ENCODE measurements at regions not wholly inside any gene's neighbourhood (a gene's known extent, or its start where the extent isn't known, plus 50 kb on each side); places are given as distances from the start of the nearest gene placed in this dataset.
A peak's percentile ranks its signal among the peaks of the same experiment; 100 is the strongest.

GRCh38 chr5:135693371-135693955 is 114.7 kb upstream of the CXCL14 start:
- Histone ChIP-seq H3K4me1 (no peaks in the 10 kb centered on the region), H3K27me3 (peaks cover 0 to 20% (median 2%) of the 10 kb centered on the region in 4 donors), H3K4me3 (no peak overlapping the region), H3K9me3 (no peaks in the 10 kb centered on the region), H3K27ac (replicated peaks in 1 of 4) (no peak overlapping the region), H3K36me3 (no peaks in the 10 kb centered on the region)
- intact Hi-C loops (cut with DNase I): no loop called here
- 99% methylated on average over 8 of the region's 8 CpGs for WGBS
- DNase-seq (ENCODE audit: extremely low spot score): peak; percentile 85
- TF ChIP-seq POLR2A (IDR thresholded peaks at IDR 0.05; ENCODE audit: low read depth): no peak

GRCh38 chr5:135691044-135691443 is 112.3 kb upstream of the CXCL14 start:
- intact Hi-C loops (cut with DNase I): no loop called here
- DNase-seq (ENCODE audit: extremely low spot score): peak; percentile 72
- 65% methylated on average over 6 of the region's 6 CpGs for WGBS

DNA sequence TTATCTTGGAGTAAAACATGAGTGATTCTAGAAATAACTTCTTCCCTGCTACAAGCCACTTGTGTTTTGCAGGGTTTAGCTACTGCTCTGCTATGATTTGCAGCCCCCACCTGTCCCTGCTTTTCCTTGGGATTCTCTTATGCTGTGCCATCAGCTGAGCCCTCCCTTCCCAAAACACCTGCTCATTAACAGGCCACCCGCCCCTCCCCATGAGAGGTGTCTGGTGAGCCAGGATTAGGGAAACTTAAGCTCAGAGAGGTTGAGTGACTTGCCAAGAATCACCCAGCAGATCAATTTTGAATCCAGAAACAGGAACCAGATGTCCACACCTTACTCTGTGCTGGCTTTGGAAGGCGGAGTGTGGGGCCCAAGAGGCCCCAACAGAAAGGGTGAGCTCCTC is 111.7 kb upstream of the CXCL14 start:
- no peaks in the 10 kb centered on the region for H3K4me1 ChIP-seq
- WGBS: 77% methylated on average over 2 of the region's 2 CpGs
- intact Hi-C loops (cut with DNase I): no loop called here

More at GRCh38 chr5:135691044-135691443, 112.3 kb upstream of the CXCL14 start:
- Histone ChIP-seq H3K4me1 (no peaks in the 10 kb centered on the region), H3K27ac (replicated peaks in 1 of 4) (no peak overlapping the region), H3K27me3 (peaks cover 0 to 18% (median 2%) of the 10 kb centered on the region in 4 donors), H3K36me3 (no peaks in the 10 kb centered on the region), H3K9me3 (no peaks in the 10 kb centered on the region), H3K4me3 (no peak overlapping the region)
- TF ChIP-seq POLR2AphosphoS5 (IDR thresholded peaks at IDR 0.05) (no peak), POLR2A (IDR thresholded peaks at IDR 0.05; ENCODE audit: low read depth) (no peak), EP300 (IDR thresholded peaks at IDR 0.05) (no peak), CTCF (IDR thresholded peaks at IDR 0.05) (no peak)

GRCh38 chr5:135689506-135689905 is 110.7 kb upstream of the CXCL14 start:
- 63% methylated on average over 4 of the region's 4 CpGs for WGBS
- H3K9me3 ChIP-seq: no peaks in the 10 kb centered on the region
- intact Hi-C loops (cut with DNase I): no loop called here
- peaks cover 0 to 16% (median 2%) of the 10 kb centered on the region in 4 donors for H3K27me3 ChIP-seq
- no peak overlapping the region for H3K4me3 ChIP-seq
- no peak for TF ChIP-seq POLR2AphosphoS5 (IDR thresholded peaks at IDR 0.05)
- no peak for TF ChIP-seq CTCF (IDR thresholded peaks at IDR 0.05)
- no peak for TF ChIP-seq EP300 (IDR thresholded peaks at IDR 0.05)
- no peak for TF ChIP-seq POLR2A (IDR thresholded peaks at IDR 0.05; ENCODE audit: low read depth)
- no peaks in the 10 kb centered on the region for H3K4me1 ChIP-seq
- no peak for DNase-seq (ENCODE audit: extremely low spot score)
- H3K36me3 ChIP-seq: no peaks in the 10 kb centered on the region
- no peak overlapping the region for H3K27ac ChIP-seq (replicated peaks in 1 of 4)

More for the DNA sequence above, 111.7 kb upstream of the CXCL14 start:
- Histone ChIP-seq H3K4me3 (no peak overlapping the region), H3K9me3 (no peaks in the 10 kb centered on the region), H3K27ac (replicated peaks in 1 of 4) (no peak overlapping the region), H3K36me3 (no peaks in the 10 kb centered on the region), H3K27me3 (peaks cover 0 to 16% (median 2%) of the 10 kb centered on the region in 4 donors)
- peak; percentile 89 for DNase-seq (ENCODE audit: extremely low spot score)
- TF ChIP-seq POLR2A (IDR thresholded peaks at IDR 0.05; ENCODE audit: low read depth) (no peak), EP300 (IDR thresholded peaks at IDR 0.05) (no peak), POLR2AphosphoS5 (IDR thresholded peaks at IDR 0.05) (no peak), CTCF (IDR thresholded peaks at IDR 0.05) (no peak)

GRCh38 chr5:135688385-135688784 is 109.6 kb upstream of the CXCL14 start:
- peak; percentile 14 for DNase-seq (ENCODE audit: extremely low spot score)
- no peaks in the 10 kb centered on the region for H3K36me3 ChIP-seq
- intact Hi-C loops (cut with DNase I): no loop called here
- no peak overlapping the region for H3K27ac ChIP-seq (replicated peaks in 1 of 4)
- peaks cover 0 to 16% (median 2%) of the 10 kb centered on the region in 4 donors for H3K27me3 ChIP-seq
- H3K9me3 ChIP-seq: no peaks in the 10 kb centered on the region
- 83% methylated on average over 2 of the region's 2 CpGs for WGBS
- no peak overlapping the region for H3K4me3 ChIP-seq
- no peaks in the 10 kb centered on the region for H3K4me1 ChIP-seq
- TF ChIP-seq POLR2AphosphoS5 (IDR thresholded peaks at IDR 0.05) (no peak), POLR2A (IDR thresholded peaks at IDR 0.05; ENCODE audit: low read depth) (no peak), EP300 (IDR thresholded peaks at IDR 0.05) (no peak), CTCF (IDR thresholded peaks at IDR 0.05) (no peak)
